Immature natural killer cell (primary cell): ENCODE measurements at regions not wholly inside any gene's neighbourhood (a gene's known extent, or its start where the extent isn't known, plus 50 kb on each side); places are given as distances from the start of the nearest gene placed in this dataset.

ENCODE experiments used
- DNase-seq, 3 donors: peaks; one replicate each; pipeline ENCODE4 v3.0.0; 2022; ENCODE audit warnings: mixed read lengths in 1 of 3
- H3K27ac Mint-ChIP-seq, 6 donors: one replicate each; pipeline ENCODE4 v1.8.0; 2020; ENCODE audit warnings: mixed read lengths in 6 of 6, mild to moderate bottlenecking in 5 of 6, inconsistent platforms in 4 of 6, moderate library complexity in 3 of 6
- H3K27me3 Mint-ChIP-seq, 3 donors: one replicate each; pipeline ENCODE4 v1.8.0; 2020 to 2021; ENCODE audit warnings: low read depth in 3 of 3, mild to moderate bottlenecking in 3 of 3, mixed read lengths in 3 of 3, moderate library complexity in 3 of 3, inconsistent platforms in 1 of 3
- H3K36me3 Mint-ChIP-seq, 3 donors: one replicate each; pipeline ENCODE4 v1.8.0; 2020; ENCODE audit warnings: mixed read lengths in 3 of 3, inconsistent platforms in 2 of 3, mild to moderate bottlenecking in 2 of 3
- H3K4me1 Mint-ChIP-seq, 2 donors: one replicate each; pipeline ENCODE4 v1.8.0; 2020; ENCODE audit warnings: inconsistent platforms in 2 of 2, mild to moderate bottlenecking in 2 of 2, mixed read lengths in 2 of 2, moderate library complexity in 1 of 2
- H3K4me3 Mint-ChIP-seq, 5 donors: one replicate each; pipeline ENCODE4 v1.8.0; 2020; ENCODE audit warnings: mild to moderate bottlenecking in 5 of 5, mixed read lengths in 5 of 5, inconsistent platforms in 3 of 5, moderate library complexity in 3 of 5
- H3K9me3 Mint-ChIP-seq, 6 donors: one replicate each; pipeline ENCODE4 v1.8.0; 2020; ENCODE audit warnings: mild to moderate bottlenecking in 6 of 6, mixed read lengths in 6 of 6, inconsistent platforms in 4 of 6, moderate library complexity in 3 of 6

DNA sequence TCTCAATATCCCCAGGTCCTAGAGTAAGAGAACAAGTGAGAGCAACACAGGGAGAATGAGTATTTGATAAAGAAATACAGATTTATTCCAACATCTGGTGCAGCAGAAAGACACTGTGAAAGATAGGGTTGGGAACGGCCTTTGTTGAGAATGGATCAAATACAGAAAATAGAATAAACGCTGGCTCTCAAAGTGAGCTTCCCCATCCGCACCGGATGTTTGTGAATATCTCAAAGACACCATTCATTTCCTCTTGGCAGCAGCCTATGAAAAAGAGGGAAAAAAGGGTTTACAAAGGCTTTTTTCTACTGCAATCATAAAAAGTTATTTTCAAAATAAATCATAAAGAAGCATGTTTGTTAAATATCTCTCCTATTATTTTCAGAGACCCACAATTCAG is 279.3 kb downstream of the CASP12 start:
- no peak overlapping the region for H3K4me3 Mint-ChIP-seq
- H3K4me1 Mint-ChIP-seq = no peaks in the 10 kb centered on the region
- no peaks in the 10 kb centered on the region for H3K36me3 Mint-ChIP-seq
- DNase-seq = no peak
- peaks cover 0 to 5% (median 0%) of the 10 kb centered on the region in 6 donors for H3K9me3 Mint-ChIP-seq
- H3K27ac Mint-ChIP-seq = no peak overlapping the region
- peaks cover 0 to 1% (median 0%) of the 10 kb centered on the region in 3 donors for H3K27me3 Mint-ChIP-seq

DNA sequence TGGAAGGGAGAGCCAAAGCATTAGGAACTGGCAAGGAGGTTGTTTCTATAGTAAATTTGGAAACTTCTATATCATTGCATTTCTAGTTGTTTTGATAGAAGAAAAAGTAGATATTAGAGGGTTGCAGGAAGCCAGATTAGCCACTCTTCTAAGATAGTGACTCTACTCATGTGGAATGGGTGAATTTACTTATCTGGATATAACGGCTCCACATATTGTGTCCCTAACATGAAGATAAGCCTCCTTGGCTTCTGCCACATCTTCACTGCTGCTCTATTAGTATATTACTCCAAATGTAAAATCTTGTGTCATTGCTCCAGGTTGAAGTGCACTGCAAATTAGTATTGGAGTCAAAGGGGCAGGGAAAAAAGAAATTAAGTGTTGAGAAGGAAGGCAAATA is 283.3 kb downstream of the CASP12 start:
- H3K4me1 Mint-ChIP-seq = no peaks in the 10 kb centered on the region
- H3K4me3 Mint-ChIP-seq = no peak overlapping the region
- peaks cover 0 to 5% (median 0%) of the 10 kb centered on the region in 6 donors for H3K9me3 Mint-ChIP-seq
- no peaks in the 10 kb centered on the region for H3K27me3 Mint-ChIP-seq
- no peaks in the 10 kb centered on the region for H3K36me3 Mint-ChIP-seq
- no peak overlapping the region for H3K27ac Mint-ChIP-seq
- no peak for DNase-seq

DNA sequence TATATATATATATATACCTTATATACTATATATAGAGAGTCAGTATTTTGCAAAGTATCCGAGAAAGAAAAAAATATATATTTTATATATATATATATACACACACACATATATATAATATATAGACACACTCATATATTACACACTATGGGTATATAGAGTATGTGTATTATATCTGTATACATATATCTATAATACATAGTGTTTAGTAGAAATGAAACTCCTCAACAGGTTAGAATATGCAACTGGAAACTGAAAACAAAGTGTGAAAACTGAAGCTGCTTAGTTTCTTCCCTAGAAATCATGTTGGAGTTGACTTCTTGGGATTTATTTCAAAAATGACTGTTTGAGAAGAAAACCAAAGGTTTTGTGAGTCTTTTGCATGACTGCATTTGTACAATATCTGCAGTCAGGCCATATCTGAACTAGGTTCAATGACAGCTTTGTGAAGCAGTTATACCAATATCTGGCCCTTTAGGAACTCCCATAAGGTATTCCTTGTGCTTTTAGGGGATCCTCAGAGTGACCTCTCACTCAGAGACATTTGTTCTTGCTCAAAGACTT is 284.1 kb downstream of the CASP12 start:
- peaks cover 0 to 5% (median 0%) of the 10 kb centered on the region in 6 donors for H3K9me3 Mint-ChIP-seq
- no peak overlapping the region for H3K4me3 Mint-ChIP-seq
- peaks cover 7% of the 10 kb centered on the region in 2 donors for H3K4me1 Mint-ChIP-seq
- no peaks in the 10 kb centered on the region for H3K27me3 Mint-ChIP-seq
- H3K27ac Mint-ChIP-seq = no peak overlapping the region
- DNase-seq = no peak
- H3K36me3 Mint-ChIP-seq = no peaks in the 10 kb centered on the region

DNA sequence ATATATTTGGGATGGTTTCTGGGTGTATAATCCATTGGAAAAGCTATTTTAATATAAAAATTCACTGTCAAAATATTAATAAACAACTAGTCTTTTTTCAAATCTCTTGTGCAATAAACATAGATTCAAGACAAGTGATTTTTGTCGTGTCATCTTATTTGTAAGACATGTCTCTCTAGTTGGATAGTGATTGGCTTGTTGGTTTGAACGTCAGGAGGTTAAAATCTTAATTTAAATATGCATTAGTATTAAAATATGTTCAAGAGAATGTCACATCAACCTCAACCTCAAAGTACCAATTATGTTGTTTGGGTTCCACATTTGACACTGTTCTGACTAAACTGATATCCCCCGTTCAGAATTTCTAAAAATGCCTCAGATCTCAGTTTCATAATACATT is 287.6 kb downstream of the CASP12 start:
- Mint-ChIP-seq H3K27ac (no peak overlapping the region), H3K9me3 (no peaks in the 10 kb centered on the region), H3K27me3 (no peaks in the 10 kb centered on the region), H3K4me1 (peaks cover 7 to 8% of the 10 kb centered on the region in 2 donors), H3K4me3 (no peak overlapping the region), H3K36me3 (no peaks in the 10 kb centered on the region)
- no peak for DNase-seq

DNA sequence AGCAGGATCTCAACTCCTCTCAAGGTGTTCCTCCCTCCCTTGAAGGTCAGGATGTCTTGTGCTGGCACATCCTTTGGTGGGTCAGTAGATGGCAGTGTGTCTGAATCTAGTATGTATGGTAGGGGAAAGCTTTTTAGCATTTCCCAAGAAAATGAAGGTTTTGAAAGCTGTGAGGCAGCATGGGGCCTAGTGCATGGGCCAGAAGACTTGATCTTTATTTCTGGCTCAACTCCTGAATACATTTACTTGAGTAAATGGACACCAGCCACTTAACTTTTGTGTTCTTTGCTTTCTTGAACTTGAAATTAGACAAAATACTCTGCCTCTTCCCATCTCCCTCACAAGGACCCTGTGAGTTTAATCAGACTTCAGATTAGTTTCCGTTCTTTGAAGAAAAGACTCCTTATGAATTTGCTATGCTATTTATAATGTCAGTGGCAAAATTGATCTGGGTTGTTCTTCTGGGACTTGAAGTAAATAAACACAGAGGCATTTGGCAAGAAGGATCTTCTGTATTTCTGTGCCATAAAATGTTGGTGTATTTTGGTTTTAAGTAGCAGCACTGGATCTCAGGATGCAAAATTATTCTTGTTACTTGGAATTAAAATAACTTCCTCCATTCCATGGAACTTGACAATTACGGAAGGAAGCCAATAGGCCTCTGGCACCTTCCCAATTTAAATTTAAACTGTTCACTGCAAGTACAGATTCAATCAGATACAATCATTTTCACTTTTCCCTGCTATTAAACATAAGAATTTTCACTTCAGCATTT is 288.8 kb downstream of the CASP12 start:
- no peak overlapping the region for H3K4me3 Mint-ChIP-seq
- H3K4me1 Mint-ChIP-seq = peaks cover 7 to 8% of the 10 kb centered on the region in 2 donors
- H3K27me3 Mint-ChIP-seq = peaks cover 0 to 3% (median 0%) of the 10 kb centered on the region in 3 donors
- no peaks in the 10 kb centered on the region for H3K36me3 Mint-ChIP-seq
- H3K9me3 Mint-ChIP-seq = no peaks in the 10 kb centered on the region
- DNase-seq = peak; percentile 34 to 52 (median 50)
- H3K27ac Mint-ChIP-seq = peak overlapping the region in 1 of 6 donors; percentile 31

DNA sequence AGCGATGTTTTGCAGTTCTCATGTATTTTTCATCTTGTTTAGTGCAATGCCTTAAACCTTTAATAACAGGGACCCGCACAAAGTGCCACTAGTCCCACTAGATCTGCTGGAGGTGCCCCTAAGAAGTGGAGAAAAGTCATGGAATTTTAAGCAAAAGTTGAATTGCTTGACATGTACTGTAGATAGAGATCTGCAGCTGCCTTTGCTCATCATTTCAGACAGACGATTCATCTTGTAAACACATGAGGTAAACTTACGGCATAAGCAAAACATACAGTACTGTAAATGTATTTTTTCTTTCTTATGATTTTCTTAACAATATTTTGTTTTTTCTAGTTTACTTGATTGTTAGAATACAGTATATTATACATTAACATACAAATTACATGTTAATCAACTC is 295.6 kb downstream of the CASP12 start:
- Mint-ChIP-seq H3K4me1 (no peaks in the 10 kb centered on the region), H3K27ac (no peak overlapping the region), H3K27me3 (peaks cover 0 to 10% (median 0%) of the 10 kb centered on the region in 3 donors), H3K36me3 (no peaks in the 10 kb centered on the region), H3K4me3 (no peak overlapping the region), H3K9me3 (peaks cover 0 to 5% (median 0%) of the 10 kb centered on the region in 6 donors)
- DNase-seq = no peak

DNA sequence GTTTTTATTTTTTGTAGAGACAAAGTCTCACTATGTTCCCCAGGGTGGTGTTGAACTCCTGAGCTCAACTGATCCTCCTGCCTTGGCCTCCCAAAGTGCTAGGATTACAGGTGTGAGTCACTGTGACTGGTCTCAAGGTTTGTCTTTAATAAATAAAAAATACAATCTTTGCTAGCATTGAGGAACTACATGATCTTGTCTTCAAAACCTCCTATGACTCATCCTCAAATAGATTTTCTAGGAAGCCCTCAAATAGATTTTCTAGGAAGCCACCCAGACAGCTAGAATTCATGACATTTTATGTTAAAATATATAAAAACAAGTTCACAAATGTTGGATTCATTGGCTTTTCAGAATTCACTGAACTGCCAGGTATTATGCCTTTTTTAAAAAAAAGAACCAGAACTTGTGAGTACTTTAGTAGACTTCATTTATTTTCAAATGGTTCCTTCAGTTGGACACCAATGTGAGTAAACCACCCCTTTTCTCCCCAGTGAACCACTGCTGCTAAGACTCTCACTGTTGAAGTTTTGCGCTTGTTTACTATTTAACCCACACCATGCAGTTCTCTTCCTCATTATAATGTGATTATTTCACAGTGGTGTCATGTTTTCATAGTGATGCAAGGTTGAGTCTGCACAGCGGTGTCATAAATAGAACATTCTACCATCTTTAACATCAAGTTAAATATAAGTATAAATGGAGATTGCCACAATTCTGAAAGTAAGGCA is 303.9 kb downstream of the CASP12 start:
- no peaks in the 10 kb centered on the region for H3K36me3 Mint-ChIP-seq
- H3K27ac Mint-ChIP-seq = no peak overlapping the region
- DNase-seq = no peak
- peaks cover 0 to 2% (median 2%) of the 10 kb centered on the region in 3 donors for H3K27me3 Mint-ChIP-seq
- no peak overlapping the region for H3K4me3 Mint-ChIP-seq
- H3K9me3 Mint-ChIP-seq = peaks cover 0 to 2% (median 0%) of the 10 kb centered on the region in 6 donors
- H3K4me1 Mint-ChIP-seq = no peaks in the 10 kb centered on the region

DNA sequence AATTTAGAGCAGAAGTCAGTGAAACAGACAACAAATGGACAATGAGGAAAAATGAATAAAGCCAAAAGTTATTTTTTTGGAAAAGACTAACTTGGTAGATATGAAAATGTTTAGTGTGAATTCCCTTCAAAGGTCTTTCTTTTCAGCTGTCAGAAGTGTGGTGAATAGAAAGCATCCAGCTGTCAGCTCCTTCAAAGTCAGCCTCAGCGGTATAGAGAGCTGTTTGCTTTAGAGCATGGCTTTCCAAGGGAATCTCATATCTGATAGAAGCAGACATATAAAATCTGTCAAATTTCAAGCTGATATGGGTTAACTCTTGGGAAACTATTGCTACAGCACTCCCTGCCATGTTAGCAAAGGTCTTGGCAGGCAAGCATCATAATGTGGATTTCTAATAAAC is 309.3 kb downstream of the CASP12 start:
- H3K4me3 Mint-ChIP-seq = no peak overlapping the region
- H3K36me3 Mint-ChIP-seq = no peaks in the 10 kb centered on the region
- H3K27me3 Mint-ChIP-seq = peaks cover 0 to 8% (median 5%) of the 10 kb centered on the region in 3 donors
- no peak overlapping the region for H3K27ac Mint-ChIP-seq
- peaks cover 0 to 4% (median 0%) of the 10 kb centered on the region in 6 donors for H3K9me3 Mint-ChIP-seq
- no peaks in the 10 kb centered on the region for H3K4me1 Mint-ChIP-seq
- DNase-seq = no peak

DNA sequence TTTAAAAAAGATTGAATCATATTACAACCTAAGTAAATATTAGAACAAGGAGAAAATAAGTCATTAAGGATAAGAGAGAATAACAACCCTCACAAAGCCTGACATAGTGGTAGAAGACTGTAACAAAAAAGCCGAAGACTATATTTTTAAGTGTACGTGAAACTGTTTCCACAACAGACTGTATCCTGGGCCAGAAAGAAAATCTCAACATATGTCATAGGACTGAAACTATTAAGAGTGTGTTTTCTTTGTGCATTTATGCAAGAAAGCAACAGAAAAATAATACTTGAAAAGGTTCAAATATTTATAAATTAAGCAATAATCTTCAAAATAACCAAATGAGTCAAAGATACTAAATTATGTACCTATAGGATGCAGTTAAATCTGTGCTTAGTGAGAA is 309.8 kb downstream of the CASP12 start:
- no peaks in the 10 kb centered on the region for H3K4me1 Mint-ChIP-seq
- no peaks in the 10 kb centered on the region for H3K36me3 Mint-ChIP-seq
- H3K9me3 Mint-ChIP-seq = peaks cover 0 to 4% (median 0%) of the 10 kb centered on the region in 6 donors
- peaks cover under 1 to 8% (median 5%) of the 10 kb centered on the region in 3 donors for H3K27me3 Mint-ChIP-seq
- no peak for DNase-seq
- no peak overlapping the region for H3K27ac Mint-ChIP-seq
- H3K4me3 Mint-ChIP-seq = no peak overlapping the region

DNA sequence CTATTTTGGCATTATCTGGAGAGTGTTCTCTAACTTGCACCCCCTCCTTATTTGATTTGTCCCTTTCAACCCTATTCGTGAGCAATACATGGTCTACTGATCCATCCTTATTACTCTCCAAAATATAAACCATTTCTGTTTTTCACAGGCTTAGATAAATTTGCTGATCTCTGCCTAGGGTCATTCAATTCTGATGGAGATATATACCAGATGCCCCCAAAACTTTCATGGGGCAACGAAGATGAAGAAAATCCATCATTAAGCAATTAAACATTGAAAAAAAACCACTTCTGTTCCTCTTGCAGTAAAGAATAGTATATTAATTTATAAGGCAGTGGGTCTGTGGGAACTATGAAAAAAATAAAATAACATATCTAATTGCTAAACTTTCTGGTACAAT is 313.4 kb downstream of the CASP12 start:
- Mint-ChIP-seq H3K9me3 (peaks cover 0 to 4% (median 0%) of the 10 kb centered on the region in 6 donors), H3K27me3 (peaks cover 3 to 11% (median 5%) of the 10 kb centered on the region in 3 donors), H3K4me1 (no peaks in the 10 kb centered on the region), H3K27ac (no peak overlapping the region), H3K4me3 (no peak overlapping the region), H3K36me3 (no peaks in the 10 kb centered on the region)
- no peak for DNase-seq

DNA sequence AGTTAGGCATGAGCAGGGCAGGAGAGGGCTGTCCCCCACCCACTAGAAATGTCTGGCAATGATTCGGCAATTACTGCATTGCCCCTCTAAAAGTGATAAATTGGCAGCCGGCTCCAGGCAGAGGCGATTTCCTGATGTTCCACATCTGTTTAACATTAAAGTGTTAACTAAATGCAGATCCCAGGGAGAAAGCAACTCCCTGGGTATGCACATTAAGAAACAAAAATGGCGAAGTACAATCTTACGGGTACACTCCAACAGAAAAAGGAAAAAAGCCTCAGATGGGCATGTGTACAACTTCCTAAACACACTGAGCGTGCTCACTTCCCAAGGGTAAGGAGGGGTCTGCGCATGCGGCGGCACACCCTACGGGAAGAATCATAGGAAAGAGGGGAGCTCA is 314.4 kb downstream of the CASP12 start:
- H3K9me3 Mint-ChIP-seq = peaks cover 0 to 4% (median 0%) of the 10 kb centered on the region in 6 donors
- H3K27me3 Mint-ChIP-seq = peaks cover 3 to 13% (median 5%) of the 10 kb centered on the region in 3 donors
- no peaks in the 10 kb centered on the region for H3K4me1 Mint-ChIP-seq
- no peaks in the 10 kb centered on the region for H3K36me3 Mint-ChIP-seq
- no peak for DNase-seq
- no peak overlapping the region for H3K27ac Mint-ChIP-seq
- H3K4me3 Mint-ChIP-seq = no peak overlapping the region

DNA sequence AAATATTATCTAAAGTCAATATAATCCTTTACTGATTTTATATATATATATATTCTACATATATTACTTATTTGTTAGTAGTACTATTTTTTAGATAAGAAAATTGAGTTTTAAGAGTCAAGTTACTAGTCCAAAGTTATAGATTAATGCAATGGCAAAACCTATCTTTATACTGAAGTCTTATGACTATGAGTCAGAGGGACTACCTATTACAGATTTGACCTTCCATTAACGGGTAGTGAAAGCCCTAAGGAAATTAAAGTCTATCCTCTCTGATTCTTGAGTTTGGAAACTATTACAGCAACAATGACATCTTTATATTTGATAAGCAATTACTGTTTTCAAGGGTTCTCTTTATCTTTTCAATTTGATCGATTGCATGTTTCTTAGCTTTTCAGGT is 315.8 kb downstream of the CASP12 start:
- no peak overlapping the region for H3K4me3 Mint-ChIP-seq
- DNase-seq = no peak
- no peak overlapping the region for H3K27ac Mint-ChIP-seq
- peaks cover 0 to 4% (median 0%) of the 10 kb centered on the region in 6 donors for H3K9me3 Mint-ChIP-seq
- no peaks in the 10 kb centered on the region for H3K4me1 Mint-ChIP-seq
- H3K27me3 Mint-ChIP-seq = peaks cover 3 to 13% (median 5%) of the 10 kb centered on the region in 3 donors
- H3K36me3 Mint-ChIP-seq = no peaks in the 10 kb centered on the region

DNA sequence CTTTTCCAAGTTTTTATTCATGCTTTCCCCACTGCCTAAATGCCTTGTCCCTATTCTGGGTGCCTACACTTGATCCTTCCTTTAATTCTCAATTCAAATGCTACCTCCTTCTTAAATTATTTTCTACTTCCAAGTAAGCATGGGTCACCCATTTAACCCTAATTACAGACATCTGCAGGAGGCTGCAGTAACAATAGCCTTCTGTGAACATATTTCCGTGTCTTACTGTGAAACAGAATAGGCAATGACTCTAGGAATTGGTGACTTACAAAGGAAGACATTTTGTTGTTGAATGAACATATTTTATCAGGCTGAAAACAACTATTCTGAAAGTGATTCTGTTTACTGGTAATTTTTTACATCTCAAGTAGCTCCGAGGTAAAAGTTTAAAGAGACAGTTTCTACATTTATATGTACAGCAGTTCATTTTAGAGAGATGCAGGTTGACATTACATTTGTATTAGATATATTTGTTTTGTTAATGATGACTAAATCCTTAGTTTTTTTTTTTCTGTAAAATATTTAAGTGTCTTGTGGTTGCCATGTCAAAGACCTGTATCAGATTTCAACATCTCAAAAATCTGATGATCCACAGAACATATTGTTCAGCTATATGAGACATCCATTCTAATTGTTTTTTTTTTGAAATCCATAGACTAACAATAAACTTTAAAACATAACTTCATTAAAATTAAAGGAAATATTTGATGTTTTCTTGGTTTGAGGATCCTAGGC is 316.8 kb downstream of the CASP12 start:
- no peaks in the 10 kb centered on the region for H3K36me3 Mint-ChIP-seq
- peaks cover 3 to 13% (median 5%) of the 10 kb centered on the region in 3 donors for H3K27me3 Mint-ChIP-seq
- no peak overlapping the region for H3K4me3 Mint-ChIP-seq
- no peaks in the 10 kb centered on the region for H3K4me1 Mint-ChIP-seq
- H3K27ac Mint-ChIP-seq = no peak overlapping the region
- H3K9me3 Mint-ChIP-seq = peaks cover 0 to 5% (median 0%) of the 10 kb centered on the region in 6 donors
- DNase-seq = no peak
